ENCODE measurements at regions not wholly inside any gene's neighbourhood (a gene's known extent, or its start where the extent isn't known, plus 50 kb on each side); places are given as distances from the start of the nearest gene placed in this dataset.
A peak's percentile ranks its signal among the peaks of the same experiment; 100 is the strongest.
"Not testable (repeated sequence)": the region's sequence is repeated elsewhere in the genome, so short reads cannot be mapped to it uniquely, and the experiment has no call there.

DNA sequence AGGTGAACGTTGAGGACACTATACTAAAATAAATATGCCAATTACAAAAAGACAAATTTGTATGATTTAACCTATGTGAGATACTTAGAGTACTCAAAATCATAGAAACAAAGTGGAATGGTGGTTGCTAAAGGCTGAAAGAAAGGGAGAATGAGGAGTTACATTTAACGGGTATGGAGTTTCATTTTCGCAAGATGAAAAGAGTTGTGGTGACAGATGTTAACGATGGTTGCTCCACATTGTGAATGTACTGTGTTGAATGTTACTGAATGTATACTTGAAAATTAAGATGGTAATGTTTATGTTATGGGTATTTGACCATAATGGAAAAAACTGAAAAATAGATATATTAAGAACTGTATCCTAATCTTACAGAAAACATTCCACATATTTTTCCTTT is 51.3 kb upstream of the MOCS2 start:
- DNase-seq (ENCODE audit: low spot score), result no peak

DNA sequence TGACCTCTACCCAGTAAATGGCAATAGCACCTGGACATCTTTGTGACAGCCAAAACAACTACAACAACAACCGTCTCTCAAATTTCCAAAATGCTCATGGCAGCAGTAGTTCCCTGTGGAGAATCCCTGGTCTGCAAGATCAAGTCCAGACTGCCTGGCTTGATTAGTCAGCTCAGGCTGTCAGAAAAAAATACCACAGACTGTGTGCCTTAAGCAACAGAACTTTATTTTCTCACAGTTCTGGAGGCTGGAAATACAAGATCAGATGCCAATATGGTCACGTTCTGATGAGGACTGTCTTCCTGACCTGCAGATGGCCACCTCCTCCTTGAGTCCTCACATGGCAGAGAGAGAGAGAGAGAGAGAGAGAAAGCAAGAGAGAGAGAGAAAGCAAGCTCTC is 52.3 kb upstream of the MOCS2 start:
- no peak for DNase-seq (ENCODE audit: low spot score)

DNA sequence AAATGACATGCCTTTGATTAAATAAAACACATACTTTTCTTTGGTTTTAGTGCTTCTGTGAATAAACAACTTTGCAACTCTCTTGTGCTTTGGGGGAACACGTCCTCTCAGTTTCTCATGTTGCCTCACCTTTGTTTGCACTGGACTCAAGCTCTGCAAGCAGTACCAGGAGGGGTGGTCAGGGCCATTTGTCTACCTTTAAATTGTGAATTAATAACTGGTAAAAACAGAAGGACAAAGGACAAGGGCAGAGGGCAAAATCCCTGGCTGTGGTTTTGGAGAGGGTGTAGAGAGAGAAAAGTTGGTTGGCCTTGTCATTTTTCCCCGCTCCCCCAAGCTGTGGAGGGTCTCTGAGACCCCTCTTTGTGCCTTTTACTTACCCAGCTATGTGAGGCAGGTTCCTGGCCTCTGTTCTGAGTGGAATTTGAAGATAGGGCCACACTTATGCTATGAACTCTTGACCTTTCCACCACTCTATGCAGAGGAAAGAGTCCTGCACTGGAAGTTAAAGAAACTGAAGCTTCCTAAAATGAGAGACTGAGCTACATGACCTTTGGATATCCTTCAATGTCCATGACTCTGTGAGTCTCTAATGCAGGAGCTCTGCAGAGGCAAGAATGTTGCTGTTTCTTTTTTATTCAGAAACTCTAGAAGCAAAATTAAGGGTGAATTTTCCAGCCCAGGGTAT is 55.1 kb upstream of the MOCS2 start:
- no peak for DNase-seq (ENCODE audit: low spot score)

DNA sequence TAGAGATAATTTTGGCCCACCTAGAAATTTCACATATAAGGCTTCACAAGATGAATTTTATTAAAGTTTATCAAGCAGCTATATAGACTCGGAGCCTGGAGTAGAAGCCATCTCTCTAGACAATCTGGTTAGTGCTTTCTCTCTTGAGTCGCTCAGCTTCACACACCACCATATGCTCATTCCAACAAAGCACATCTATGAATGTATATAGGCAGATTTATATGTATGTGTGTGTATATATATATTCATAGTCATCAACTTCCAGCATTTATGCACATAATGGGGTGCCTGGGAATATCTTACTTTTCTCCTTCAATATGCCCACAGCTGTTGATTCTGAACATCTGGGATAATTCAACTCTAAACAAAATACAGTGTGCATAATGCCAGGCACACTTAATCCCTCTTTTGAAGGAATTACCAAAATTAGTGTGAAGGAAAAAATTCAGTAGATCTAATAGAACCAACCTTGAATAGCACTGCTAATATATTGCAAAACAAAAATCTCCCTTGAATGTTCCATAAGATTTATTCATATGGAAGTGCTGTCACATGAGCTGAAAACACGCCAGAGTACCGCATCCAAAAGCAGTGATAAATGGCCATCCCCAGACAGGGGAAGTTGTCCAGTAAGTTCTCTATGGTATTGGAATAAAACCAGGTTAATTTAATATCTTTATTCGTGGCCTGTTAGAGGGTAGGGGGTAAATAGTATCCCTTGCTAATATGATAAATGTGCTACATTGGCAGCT is 56.0 kb upstream of the MOCS2 start:
- DNase-seq (ENCODE audit: low spot score), result no peak

DNA sequence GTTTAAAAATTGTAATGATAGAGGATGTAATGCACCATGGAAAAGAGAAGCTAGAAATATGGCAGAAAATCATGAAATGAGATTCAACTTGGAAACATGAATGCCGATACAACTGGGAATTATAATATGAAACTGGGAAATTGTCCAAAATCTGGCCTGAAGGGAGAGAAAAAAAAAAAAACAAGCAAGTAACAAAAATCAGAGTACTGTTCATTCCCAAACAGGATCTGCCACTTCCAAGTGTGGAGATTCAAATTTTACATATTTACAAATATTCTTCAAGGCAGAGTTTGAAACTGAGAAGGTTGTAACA is 56.6 kb upstream of the MOCS2 start:
- DNase-seq (ENCODE audit: low spot score), result no peak

DNA sequence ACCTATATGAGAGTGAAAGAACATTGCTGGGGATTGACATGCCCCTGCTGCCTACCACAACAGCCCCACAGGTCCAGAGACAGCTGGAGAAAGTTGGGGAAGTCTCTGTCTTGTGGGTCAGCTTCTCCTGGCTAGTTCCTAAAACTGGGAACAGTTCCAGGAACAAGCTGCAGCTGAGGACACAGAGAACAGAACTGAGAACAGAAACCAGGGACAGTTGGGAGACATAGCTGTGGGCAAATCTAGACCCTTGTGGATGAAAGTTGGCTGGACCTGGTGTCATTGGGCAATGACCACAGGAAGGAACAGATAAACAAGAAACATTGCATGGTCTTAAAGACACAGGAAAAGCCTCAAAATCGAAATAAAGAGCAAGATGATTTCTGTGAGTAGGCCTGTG is 58.3 kb upstream of the MOCS2 start:
- peak; percentile 57 for DNase-seq (ENCODE audit: low spot score)

DNA sequence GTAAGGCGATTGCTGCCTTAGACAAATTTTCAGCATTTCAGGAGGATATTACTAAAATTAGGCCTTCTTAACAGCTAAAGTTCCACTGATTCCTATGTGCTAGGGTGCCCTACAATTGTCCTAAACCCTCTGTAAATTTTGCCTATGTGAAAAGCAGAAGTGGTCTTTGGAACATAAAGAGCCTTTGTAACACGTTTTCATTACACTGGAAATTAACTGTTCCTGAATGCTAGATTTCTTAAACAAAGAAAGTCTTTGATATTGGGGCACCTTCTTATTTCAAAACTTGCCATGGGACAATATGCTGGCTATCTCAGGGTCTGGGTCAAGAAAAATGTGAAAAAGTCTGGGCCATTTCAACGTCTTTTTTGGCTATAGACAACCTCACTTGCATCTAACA is 60.4 kb upstream of the MOCS2 start:
- DNase-seq (ENCODE audit: low spot score), result no peak

DNA sequence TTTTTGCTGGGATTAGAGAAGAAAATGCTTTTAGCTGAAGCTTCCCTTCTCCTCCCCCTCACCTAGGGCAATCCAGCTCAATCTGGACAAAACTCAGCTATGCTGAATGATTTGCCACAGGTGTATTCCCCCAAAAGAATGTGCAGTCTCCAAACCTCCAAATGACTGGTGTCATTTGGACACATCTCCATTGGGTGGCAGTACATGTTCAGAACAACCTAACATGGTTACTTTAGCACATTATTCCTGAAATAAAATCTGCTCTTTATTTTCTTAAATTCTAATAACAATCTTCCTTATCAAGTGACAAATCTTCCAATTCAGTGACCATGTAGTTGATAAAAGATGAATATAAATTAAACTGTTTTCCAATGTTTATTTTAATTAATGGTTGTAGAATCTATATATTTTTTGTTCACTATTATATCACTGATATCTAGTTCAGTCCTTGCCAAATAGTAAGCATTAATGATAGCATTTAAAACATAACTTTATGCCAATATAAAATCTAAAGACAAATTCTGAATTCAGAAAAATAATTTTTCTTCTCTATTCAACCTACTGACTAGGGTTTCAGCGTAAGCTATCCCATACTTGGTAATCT is 61.3 kb upstream of the MOCS2 start:
- DNase-seq (ENCODE audit: low spot score), result no peak

DNA sequence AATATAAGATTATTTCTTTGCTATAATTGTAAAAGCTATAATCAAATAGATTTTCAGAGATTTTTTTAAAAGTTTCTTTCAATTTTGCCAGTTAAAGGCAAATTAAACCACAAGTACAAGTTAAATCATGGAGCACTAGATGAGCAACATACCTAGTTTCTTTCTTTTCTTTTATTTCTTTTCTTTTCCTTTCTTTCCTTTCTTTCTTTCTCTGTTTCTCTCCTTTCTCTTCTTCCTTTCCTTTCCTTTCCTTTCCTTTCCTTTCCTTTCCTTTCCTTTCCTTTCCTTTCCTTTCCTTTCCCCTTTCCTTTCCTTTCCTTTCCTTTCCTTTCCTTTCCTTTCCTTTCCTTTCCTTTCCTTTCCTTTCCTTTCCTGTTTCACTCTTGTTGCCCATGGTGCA is 62.5 kb upstream of the MOCS2 start:
- DNase-seq (ENCODE audit: low spot score), result not testable (repeated sequence)

DNA sequence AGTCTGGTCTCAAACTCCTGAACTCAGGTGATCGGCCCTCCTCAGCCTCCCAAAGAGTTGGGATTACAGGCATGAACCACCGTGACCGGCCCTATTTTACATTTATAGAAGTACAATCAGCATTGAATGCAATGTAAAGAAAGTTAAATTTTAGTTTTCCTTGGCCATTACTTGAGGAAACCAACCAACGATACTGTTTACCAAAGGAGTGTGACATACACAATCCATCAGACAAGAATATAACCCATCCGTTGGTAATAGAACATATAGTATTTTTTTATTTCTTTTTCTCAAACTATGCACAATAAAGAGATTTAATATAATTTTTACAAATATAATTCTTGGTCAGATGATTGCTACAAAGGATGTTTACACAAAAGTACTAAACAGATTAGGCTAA is 63.1 kb upstream of the MOCS2 start:
- DNase-seq (ENCODE audit: low spot score), result no peak

DNA sequence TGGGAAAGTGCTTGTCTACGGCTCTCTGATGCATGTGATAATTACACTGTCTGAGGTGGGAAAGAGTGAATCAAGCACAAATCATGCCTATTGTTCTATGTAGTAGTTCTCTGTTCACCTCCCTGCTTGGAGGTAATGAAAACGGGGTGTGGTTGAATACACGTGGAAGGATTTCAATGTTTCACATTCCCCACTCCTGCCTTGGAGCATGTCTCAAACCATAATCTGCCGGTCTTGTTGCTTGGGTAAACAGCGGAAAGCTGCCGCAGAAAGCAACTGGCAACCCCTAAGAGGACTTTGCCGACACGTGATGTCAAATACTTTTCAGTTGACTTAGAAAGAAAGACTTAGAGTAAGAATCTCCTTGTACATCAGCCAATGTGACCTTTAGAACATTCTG is 63.5 kb upstream of the MOCS2 start:
- DNase-seq (ENCODE audit: low spot score), result no peak

DNA sequence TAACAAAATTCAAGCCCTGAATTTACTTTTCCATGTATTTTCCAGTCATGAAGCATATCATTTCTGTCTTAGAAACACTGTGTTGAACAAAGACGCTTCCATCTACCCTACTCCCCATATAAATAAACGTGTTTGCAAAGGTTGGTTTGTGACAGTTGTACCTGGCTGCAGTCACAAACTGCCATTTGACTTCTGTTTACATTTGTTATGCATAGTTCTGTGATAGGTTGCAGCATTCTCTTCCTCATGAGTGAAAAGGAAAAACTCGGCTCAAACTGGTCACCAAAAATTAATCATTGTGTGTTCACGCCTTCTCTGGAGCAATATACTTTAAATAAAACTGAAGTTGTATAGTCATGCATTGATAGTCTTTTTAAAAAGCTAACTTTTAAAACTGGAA is 69.3 kb upstream of the MOCS2 start:
- DNase-seq (ENCODE audit: low spot score), result no peak

DNA sequence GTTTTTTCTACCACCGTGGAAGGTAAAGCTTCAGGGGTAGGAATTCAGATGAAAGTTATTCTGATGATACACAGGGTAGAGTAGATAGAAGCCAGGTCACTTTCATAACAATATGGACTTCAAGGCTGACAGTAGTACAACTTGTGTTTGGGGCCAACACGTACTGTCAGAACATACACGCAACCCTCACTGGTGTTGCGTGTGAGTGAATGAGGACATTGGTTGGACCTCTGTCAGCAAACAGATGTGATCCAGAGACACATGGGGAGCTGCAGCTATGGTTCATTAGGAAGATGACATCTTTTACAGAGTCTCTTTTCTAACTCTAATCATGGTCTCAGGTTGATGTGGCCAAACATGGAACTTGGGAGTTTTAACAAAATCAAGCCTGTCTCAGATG is 70.1 kb upstream of the MOCS2 start:
- no peak for DNase-seq (ENCODE audit: low spot score)

DNA sequence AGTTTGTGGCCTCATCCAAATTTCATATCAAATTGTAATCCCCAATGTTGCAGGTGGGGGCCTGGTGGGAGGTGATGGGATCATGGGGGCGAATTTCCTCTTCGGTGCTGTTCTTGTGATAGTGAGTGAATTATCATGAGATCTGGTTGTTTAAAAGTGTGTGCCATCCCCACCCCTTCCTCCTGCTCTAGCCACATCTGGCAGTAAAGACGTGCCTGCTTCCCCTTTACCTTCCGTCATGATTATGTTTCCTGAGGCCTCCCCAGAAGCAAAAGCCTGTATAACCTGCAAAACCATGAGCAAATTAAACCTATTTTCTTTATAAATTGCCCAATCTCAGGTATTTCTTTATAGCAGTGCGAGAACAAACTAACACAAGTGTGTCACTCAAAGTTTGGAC is 71.0 kb upstream of the MOCS2 start:
- no peak for DNase-seq (ENCODE audit: low spot score)

DNA sequence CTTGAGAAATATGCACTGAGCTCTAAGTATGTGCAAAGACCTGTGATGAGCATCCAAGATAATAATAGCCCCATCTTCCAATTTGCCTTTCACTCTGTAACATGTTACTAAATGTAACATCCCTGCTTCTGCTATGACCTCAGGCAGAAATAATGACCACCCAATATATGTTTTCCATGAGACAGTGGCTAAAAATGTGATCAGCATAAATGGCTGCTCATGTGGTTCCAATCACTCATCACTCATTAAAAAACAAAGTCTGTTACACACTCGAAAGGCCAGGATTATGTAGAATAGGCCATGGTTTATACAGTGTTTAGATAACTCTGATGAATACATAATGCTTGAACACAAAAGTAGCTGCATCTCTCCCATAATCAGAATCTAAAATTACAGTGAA is 71.4 kb upstream of the MOCS2 start:
- no peak for DNase-seq (ENCODE audit: low spot score)

DNA sequence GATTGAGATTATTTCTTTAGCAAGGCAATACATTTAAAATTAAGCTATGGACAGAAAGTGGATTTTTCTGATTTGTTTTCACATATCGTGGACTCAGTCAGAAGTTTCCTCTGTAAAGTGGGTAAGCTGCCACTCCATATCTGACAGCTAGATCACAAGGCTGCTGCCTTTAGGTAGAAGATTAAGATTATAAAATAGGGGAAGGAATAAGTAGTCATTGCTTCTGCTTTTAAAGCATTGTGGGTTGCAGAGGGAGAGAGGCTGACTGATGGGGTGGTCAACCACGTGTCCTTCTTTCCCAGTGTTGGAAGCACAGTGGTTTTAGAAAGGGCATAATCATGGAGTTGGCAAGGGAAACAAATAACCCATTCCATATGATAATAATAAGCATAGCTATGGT is 74.3 kb upstream of the MOCS2 start:
- no peak for DNase-seq (ENCODE audit: low spot score)

DNA sequence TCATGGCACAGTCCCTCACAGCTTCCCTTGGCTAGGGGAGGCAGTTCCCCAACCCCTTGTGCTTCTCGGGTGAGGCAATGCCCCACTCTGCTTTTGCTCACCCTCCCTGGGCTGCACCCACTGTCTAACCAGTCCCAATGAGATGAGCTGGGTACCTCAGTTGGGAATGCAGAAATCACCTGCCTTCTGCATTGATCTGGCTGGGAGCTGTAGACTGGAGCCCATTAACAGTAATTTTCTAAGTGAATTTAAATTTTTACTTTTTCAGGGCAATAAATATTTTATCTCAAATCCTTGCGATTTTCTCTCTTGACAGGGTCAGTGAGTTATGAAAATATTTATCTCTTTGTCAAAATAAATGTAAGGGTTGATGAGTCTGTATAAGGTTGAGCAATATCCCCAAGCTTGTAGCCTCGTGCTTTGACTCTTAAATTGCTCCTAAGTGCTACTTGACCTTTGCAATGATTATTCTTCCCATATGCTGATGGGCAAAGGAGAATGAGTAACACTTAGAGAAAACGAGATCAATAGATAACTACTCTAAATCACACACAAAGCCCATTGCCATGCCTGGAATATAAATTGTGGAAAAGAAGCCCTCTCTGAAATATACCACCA is 82.1 kb upstream of the MOCS2 start:
- DNase-seq (ENCODE audit: low spot score), result no peak

DNA sequence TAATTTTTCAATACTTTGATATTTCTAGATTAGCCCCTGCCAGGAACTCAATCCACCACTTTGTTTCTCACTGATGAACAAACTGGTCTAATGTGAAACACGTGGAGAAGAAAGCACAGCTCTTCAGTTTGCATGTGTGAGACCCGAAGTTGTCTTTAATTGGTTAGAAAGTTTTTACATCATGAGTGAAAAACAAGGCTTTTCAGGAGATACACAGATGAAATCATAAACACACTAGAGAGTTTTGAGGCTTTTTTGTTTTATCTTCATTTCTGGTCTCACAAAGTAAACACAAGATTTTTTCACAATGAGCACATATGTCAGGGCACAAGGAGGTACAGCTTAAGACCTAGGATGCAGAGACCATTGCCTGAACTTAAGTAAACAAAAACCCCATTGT is 84.5 kb upstream of the MOCS2 start:
- DNase-seq (ENCODE audit: low spot score), result no peak

DNA sequence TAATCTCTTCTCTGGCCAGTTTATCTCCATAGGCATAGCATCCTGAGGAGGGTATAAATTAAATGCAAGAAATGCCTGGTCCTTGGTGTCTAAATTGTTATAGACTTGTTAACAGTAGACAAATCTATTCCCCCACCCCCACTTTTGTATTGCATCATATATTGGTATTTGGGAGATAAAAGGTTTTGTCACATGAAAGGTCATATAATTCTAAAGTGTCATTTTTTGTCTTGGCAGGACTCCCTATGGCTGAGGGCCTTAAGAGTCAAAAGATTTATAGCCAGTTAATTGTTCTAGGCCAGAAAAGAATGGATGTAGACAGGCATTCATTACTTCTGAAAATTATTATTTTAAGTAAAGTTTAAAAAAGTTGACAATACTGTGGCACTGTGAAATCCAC is 90.3 kb upstream of the MOCS2 start:
- no peak for DNase-seq (ENCODE audit: low spot score)

DNA sequence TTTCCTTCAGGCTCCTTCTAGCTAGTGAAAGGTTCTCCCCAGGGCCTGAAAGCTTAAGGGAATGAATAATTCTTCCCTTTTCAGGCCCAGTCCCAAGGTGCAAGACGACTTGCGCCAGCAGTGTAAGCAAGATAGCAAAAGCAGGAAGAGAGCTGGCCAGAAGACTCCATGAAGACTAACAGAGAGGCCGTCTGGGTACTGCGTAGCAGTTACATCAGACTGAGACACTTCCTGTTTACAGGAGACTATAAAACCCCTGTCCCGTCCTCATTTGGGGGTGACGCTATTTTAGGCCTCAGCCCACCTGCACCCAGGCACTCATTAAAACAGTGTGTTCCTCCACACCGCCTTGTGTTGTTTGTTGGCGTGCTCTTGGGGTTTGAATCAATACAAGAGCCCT is 90.7 kb upstream of the MOCS2 start:
- DNase-seq (ENCODE audit: low spot score), result no peak

DNA sequence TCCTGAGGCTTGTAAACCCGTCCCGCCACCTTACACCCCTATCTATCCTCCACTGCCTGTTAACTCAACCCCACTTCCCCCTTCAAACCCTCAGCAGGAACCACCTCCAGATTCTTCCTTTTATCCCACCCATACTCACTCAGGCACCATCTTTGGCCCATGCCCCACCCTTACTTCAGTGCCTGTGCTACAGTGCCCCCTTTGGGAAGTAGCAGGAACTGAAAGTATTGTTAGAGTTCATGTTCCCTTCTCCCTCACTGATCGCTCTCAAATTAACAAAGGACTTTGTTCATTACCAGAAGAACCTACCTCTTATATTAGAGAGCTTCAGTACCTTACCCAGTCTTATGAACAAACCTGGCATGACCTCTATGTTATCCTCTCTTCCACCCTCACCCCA is 92.2 kb upstream of the MOCS2 start:
- DNase-seq (ENCODE audit: low spot score), result no peak

DNA sequence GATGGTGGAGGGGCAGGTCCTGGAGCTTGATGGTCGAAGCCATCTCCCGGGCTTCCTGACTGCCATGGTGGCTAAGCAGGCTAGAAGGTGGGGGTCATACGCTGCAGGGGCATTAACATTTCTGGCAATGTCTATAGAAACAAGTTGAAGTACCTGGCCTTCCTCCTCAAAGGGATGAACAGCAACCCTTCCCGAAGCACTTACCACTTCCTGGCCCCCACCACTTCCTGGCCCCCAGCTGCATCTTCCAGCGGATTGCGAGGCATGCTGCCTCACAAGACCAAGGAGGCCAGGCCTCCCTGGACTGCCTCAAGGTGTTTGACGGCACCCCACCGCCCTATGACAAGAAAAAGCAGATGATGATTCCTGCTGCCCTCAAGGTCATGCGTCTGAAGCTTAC is 97.0 kb upstream of the MOCS2 start:
- no peak for DNase-seq (ENCODE audit: low spot score)

DNA sequence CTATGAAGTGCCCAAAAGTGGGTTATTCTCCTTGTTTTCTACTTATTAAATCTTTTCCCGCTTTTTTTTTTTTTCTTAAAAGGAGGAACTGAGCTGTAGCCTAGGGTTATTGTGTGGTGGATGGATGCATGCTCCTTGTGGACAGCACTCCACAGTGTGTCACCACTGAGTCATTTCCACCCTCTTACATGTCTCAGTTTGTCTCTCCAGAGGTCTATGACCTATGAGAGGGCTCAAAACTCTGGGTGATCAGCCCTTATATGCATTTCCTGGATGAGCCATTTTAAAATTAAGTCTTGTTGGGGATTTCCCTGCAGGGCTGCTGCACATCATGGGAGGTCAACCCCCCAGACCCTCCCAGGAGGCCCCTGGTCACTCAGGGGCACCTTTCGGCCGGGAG is 102.2 kb upstream of the MOCS2 start:
- DNase-seq (ENCODE audit: low spot score), result no peak

Data from mucosa of gallbladder (tissue), 1 donor.